AG09319 (cell line): ENCODE measurements at regions not wholly inside any gene's neighbourhood (a gene's known extent, or its start where the extent isn't known, plus 50 kb on each side); places are given as distances from the start of the nearest gene placed in this dataset.
A peak's percentile ranks its signal among the peaks of the same experiment; 100 is the strongest.

Experiments used
- DNase-seq: peaks from one replicate; pipeline ENCODE4 v3.0.0-alpha.2; 2010; ENCODE audit warnings: low read depth; ENCODE audit errors: extremely low read depth
- TF ChIP-seq, protein P1 (sequence below): IDR thresholded peaks from 2 replicates; pipeline ENCODE4 v1.5.1; 2011; ENCODE audit warnings: low read depth, mild to moderate bottlenecking, inconsistent platforms, low read length, moderate library complexity

DNA sequence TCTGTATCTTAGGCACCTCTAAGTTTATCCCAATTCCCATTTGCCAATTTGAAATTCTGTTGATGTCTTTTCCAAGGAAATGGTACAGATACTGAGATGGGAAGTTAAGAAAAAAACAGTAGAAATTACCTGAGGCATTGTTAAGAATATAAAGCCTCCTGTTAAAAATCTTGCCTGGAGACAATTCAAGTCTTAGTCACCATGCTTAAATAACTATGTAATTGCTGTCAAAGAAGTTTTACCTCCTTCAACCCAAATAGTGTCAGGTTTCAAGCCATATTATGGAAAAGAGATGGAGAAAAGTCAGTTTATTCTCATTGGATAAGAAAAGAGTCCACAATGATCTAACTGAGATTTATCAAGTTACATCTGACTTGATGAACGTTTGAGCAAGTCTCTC is 974.7 kb downstream of the GALC start:
- DNase-seq, result no peak

DNA sequence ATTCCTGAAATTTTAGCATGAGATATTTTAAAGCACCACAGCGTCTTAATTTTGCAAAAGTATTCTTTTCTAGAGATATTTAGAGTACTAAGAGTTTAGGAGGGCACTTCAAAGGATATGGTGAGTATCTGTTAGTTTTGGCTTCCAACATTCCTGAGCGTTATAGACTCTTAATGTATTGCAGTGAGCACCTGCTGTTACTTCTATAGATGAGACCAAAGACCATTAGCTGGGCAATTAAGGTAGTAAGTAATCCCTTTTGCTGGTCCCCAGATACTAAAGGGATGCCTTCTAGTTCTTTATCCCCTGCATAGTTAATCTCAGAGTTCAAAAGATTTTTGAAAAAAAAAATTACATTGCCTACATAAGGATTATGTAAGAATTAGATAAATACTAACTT is 975.6 kb downstream of the GALC start:
- TF ChIP-seq, protein P1, sequence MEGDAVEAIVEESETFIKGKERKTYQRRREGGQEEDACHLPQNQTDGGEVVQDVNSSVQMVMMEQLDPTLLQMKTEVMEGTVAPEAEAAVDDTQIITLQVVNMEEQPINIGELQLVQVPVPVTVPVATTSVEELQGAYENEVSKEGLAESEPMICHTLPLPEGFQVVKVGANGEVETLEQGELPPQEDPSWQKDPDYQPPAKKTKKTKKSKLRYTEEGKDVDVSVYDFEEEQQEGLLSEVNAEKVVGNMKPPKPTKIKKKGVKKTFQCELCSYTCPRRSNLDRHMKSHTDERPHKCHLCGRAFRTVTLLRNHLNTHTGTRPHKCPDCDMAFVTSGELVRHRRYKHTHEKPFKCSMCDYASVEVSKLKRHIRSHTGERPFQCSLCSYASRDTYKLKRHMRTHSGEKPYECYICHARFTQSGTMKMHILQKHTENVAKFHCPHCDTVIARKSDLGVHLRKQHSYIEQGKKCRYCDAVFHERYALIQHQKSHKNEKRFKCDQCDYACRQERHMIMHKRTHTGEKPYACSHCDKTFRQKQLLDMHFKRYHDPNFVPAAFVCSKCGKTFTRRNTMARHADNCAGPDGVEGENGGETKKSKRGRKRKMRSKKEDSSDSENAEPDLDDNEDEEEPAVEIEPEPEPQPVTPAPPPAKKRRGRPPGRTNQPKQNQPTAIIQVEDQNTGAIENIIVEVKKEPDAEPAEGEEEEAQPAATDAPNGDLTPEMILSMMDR, result no peak
- DNase-seq, result no peak

More for the DNA sequence above, 974.7 kb downstream of the GALC start:
- TF ChIP-seq, protein P1, result no peak

DNA sequence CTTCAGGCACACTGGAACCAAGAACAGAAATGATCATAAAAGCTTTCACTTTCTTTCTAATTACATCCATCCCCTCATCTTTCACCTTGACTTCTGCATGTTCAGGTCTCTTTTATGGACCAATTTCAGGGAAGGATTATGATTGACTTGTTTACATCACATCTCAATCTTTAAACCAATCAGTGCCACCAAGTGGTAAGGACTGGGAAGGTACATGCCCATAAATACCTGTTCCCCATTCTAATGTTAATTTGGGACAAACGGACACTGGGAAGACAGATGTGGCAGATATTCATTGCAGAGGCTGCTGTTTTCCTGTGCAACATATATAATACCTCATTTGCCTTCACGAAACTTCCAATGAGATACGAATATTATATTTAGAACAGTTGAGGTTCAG is 978.1 kb downstream of the GALC start:
- DNase-seq, result no peak
- TF ChIP-seq, protein P1, result no peak

DNA sequence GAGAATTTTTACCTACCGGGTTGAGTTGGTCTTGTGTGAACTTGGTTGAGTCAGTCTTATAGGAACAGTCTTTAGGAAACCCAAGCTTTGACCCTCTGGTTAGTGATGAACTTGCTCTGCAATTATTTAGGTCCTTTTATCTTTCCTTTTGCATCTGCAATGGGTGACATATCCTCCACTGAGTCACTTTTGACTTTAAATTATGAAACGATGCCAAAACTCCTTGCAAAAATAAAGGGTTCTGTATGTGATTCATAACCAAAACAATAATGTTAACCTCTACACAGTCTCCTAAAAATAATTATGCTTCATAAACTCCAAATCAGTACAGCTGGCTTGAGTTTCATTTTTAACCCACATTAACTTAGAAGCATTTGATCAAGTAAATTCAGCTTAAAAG is 979.4 kb downstream of the GALC start:
- TF ChIP-seq, protein P1, result no peak
- DNase-seq, result no peak

DNA sequence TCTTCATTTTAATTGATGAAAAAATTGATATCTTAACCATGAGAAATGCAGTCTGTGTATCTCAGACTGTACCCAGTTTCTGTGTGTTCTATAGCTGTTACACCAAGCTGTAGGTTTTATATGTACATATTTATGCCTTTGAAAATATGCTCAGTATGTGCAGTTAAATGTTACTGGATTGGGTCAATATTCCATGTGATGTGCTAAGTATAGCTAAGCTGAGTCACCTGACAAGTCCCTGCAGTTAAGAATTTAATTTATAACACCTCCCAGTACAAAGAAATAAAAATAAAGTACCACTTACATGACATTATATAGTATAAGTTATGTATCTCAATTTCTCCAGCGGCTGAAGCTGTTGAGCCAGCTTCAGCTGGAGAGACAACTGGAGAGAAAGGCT is 984.0 kb downstream of the GALC start:
- DNase-seq, result no peak
- TF ChIP-seq, protein P1, result no peak

DNA sequence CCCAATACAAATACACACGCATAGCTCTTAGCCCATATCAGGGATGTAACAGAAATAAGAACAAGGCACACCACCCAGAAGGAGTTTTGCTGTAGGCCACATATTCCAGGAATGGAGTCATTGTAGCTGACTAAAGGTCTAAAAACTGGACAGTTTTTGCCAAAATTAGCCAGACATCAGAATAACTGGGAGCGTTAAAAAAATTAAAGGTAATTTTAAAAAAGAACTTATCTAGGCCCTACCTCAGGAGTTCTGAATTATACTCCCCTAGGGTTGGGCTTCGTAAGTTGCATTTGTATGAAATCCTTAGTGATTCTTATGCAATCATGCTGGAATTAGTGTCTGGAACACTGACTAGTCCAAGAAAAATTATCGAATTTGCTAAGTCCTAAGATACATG is 987.7 kb downstream of the GALC start:
- no peak for DNase-seq
- TF ChIP-seq, protein P1, result no peak

DNA sequence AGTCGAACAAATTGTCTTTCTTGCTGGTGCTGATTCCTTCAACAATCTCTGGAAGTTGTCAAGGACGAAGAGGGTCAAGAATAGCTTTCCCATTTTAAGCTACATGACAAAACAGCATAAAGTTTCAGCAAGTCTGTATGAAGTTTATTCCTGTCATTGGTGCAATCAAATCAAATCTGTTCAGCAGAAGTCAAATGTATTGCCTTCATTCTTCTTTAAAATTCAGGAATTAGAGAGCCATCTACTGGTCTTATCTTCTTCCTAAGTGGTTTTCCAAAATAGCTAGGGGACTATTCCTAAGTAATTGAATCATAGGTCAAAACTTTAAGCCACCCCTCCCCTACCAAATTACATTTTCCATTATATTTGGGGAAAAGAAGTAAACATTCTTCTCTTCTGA is 990.2 kb downstream of the GALC start:
- TF ChIP-seq, protein P1, result peak; percentile 18
- DNase-seq, result no peak
